Neural cell (in vitro differentiated cells): ENCODE measurements at regions not wholly inside any gene's neighbourhood (a gene's known extent, or its start where the extent isn't known, plus 50 kb on each side); places are given as distances from the start of the nearest gene placed in this dataset.

Experiments used
- H2AFZ ChIP-seq: fragments of 200-600, 300-800 bp; sonication (generic), shearing (Covaris generic); 2 replicates; pipeline ENCODE4 v1.6.0; 2014; ENCODE audit warnings: low read depth, mild to moderate bottlenecking, antibody characterized with exemption, low read length, moderate library complexity
- H3F3A ChIP-seq: fragments of 200-600 bp; shearing (Covaris generic); 2 replicates; pipeline ENCODE4 v1.6.1; 2016; ENCODE audit warnings: mild to moderate bottlenecking, moderate library complexity, mixed read lengths, antibody characterized with exemption, low read length; ENCODE audit not compliant: insufficient read depth, poor library complexity, severe bottlenecking
- H3K27ac ChIP-seq: fragments of 200-600, 300-800 bp; sonication (generic), shearing (Covaris generic); 2 replicates; pipeline ENCODE4 v1.5.1; 2014; ENCODE audit warnings: mild to moderate bottlenecking, low read length, moderate library complexity
- H3K27me3 ChIP-seq: fragments of 300-800, 200-600 bp; sonication (generic), shearing (Covaris generic); 2 replicates; pipeline ENCODE4 v1.6.0; 2014; ENCODE audit warnings: mild to moderate bottlenecking, low read depth, low read length, moderate library complexity; ENCODE audit not compliant: insufficient read depth
- H3K36me3 ChIP-seq: fragments of 300-800, 200-600 bp; sonication (generic), shearing (Covaris generic); 2 replicates; pipeline ENCODE4 v1.5.1; 2014; ENCODE audit warnings: mild to moderate bottlenecking, antibody characterized with exemption, low read length, moderate library complexity; ENCODE audit not compliant: insufficient read depth
- H3K4me2 ChIP-seq: fragments of 300-800, 200-600 bp; sonication (generic), shearing (Covaris generic); 2 replicates; pipeline ENCODE4 v1.6.0; 2014; ENCODE audit warnings: mild to moderate bottlenecking, low read length
- H3K4me3 ChIP-seq: fragments of 300-800, 200-600 bp; sonication (generic), shearing (Covaris generic); 2 replicates; pipeline ENCODE4 v1.5.1; 2014; ENCODE audit warnings: mild to moderate bottlenecking, low read length, moderate library complexity
- H3K79me2 ChIP-seq: fragments of 200-600 bp; shearing (Covaris generic); replicated peaks from 2 replicates; pipeline ENCODE4 v1.6.0; 2014; ENCODE audit warnings: mild to moderate bottlenecking, low read length, moderate library complexity; ENCODE audit not compliant: insufficient read depth
- H3K9ac ChIP-seq: fragments of 300-800, 200-600 bp; sonication (generic), shearing (Covaris generic); 2 replicates; pipeline ENCODE4 v1.6.1; 2016; ENCODE audit warnings: mild to moderate bottlenecking, low read length, mixed read lengths
- H3K9me2 ChIP-seq: fragments of 200-600 bp; shearing (Covaris generic); 2 replicates; pipeline ENCODE4 v1.6.1; 2016; ENCODE audit warnings: mild to moderate bottlenecking, low read length, mixed read lengths; ENCODE audit not compliant: insufficient read depth
- H3K9me3 ChIP-seq: fragments of 200-600, 300-800 bp; sonication (generic), shearing (Covaris generic); 2 replicates; pipeline ENCODE4 v1.6.1; 2016; ENCODE audit warnings: mild to moderate bottlenecking, mixed run types, low read length, moderate library complexity, mixed read lengths
- H4K20me1 ChIP-seq: fragments of 200-600 bp; shearing (Covaris generic); 2 replicates; pipeline ENCODE4 v1.6.1; 2016; ENCODE audit warnings: mild to moderate bottlenecking, mixed run types; ENCODE audit not compliant: insufficient read depth
- EP300 ChIP-seq: fragments of 450-650 bp; conservative IDR thresholded peaks from 2 replicates; pipeline ENCODE4 v1.6.1; 2014; ENCODE audit warnings: antibody characterized with exemption, mild to moderate bottlenecking, moderate library complexity; ENCODE audit not compliant: poor library complexity, severe bottlenecking
- EZH2 ChIP-seq: fragments of 200-600, 300-800 bp; shearing (Covaris generic), sonication (generic); IDR thresholded peaks from 2 replicates; pipeline ENCODE4 v1.6.1; 2014; ENCODE audit warnings: antibody characterized with exemption, low read length, borderline replicate concordance, mild to moderate bottlenecking; ENCODE audit not compliant: insufficient read depth, poor library complexity, severe bottlenecking
- MXI1 ChIP-seq: fragments of 450-650 bp; conservative IDR thresholded peaks from 2 replicates; pipeline ENCODE4 v1.6.1; 2014; ENCODE audit warnings: antibody characterized with exemption, mild to moderate bottlenecking; ENCODE audit not compliant: poor library complexity, severe bottlenecking
- POLR2AphosphoS5 ChIP-seq: IDR thresholded peaks from 2 replicates; pipeline ENCODE4 v1.6.1; 2012
- RAD21 ChIP-seq: fragments of 450-650 bp; conservative IDR thresholded peaks from 2 replicates; pipeline ENCODE4 v1.6.1; 2014; ENCODE audit warnings: antibody characterized with exemption, mild to moderate bottlenecking, moderate library complexity
- SMC3 ChIP-seq: fragments of 450-650 bp; conservative IDR thresholded peaks from 2 replicates; pipeline ENCODE4 v1.6.1; 2014; ENCODE audit warnings: antibody characterized with exemption, mild to moderate bottlenecking, moderate library complexity; ENCODE audit not compliant: poor library complexity
- TAF1 ChIP-seq: IDR thresholded peaks from 2 replicates; pipeline ENCODE4 v1.6.1; 2012; ENCODE audit warnings: low read depth
- TF ChIP-seq, protein P1 (sequence below): IDR thresholded peaks from 2 replicates; pipeline ENCODE4 v1.6.1; 2012; ENCODE audit warnings: borderline replicate concordance
- TF ChIP-seq, protein P2 (sequence below): fragments of 450-650 bp; IDR thresholded peaks from 2 replicates; pipeline ENCODE4 v1.5.1; 2014; ENCODE audit warnings: antibody characterized with exemption, mild to moderate bottlenecking, moderate library complexity; ENCODE audit not compliant: poor library complexity, severe bottlenecking

DNA sequence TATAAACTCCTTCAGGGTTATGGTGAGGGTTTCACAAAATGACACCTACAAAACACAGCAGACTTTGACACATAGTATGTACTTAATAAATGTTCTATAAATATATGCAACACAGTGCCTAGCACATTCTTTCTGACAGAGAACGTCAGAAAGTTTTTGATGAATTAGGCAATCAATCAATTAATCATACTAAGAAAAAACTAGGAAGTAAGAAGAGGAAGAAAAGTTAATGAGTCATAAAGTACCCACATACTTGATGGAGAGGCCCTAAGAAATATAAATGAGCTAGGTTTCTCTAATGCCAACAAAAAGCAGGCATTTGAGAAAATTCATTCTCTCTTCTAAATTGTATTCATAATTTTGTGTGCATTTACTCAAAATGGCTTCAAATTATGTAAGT, 192.7 kb upstream of the VWC2 start:
- Histone ChIP-seq H3K27ac (no peak overlapping the region), H2AFZ (no peak overlapping the region), H3K4me2 (no peak overlapping the region), H3K9me3 (no peaks in the 10 kb centered on the region), H3K9ac (no peak overlapping the region), H3K4me3 (no peak overlapping the region), H4K20me1 (no peaks in the 10 kb centered on the region), H3K9me2 (no peaks in the 10 kb centered on the region), H3K27me3 (no peaks in the 10 kb centered on the region), H3K79me2 (no peaks in the 10 kb centered on the region), H3F3A (no peaks in the 10 kb centered on the region), H3K36me3 (no peaks in the 10 kb centered on the region)
- TF ChIP-seq RAD21 (no peak), SMC3 (no peak), EP300 (no peak), TAF1 (no peak), MXI1 (no peak), POLR2AphosphoS5 (no peak)
- TF ChIP-seq, protein P1, sequence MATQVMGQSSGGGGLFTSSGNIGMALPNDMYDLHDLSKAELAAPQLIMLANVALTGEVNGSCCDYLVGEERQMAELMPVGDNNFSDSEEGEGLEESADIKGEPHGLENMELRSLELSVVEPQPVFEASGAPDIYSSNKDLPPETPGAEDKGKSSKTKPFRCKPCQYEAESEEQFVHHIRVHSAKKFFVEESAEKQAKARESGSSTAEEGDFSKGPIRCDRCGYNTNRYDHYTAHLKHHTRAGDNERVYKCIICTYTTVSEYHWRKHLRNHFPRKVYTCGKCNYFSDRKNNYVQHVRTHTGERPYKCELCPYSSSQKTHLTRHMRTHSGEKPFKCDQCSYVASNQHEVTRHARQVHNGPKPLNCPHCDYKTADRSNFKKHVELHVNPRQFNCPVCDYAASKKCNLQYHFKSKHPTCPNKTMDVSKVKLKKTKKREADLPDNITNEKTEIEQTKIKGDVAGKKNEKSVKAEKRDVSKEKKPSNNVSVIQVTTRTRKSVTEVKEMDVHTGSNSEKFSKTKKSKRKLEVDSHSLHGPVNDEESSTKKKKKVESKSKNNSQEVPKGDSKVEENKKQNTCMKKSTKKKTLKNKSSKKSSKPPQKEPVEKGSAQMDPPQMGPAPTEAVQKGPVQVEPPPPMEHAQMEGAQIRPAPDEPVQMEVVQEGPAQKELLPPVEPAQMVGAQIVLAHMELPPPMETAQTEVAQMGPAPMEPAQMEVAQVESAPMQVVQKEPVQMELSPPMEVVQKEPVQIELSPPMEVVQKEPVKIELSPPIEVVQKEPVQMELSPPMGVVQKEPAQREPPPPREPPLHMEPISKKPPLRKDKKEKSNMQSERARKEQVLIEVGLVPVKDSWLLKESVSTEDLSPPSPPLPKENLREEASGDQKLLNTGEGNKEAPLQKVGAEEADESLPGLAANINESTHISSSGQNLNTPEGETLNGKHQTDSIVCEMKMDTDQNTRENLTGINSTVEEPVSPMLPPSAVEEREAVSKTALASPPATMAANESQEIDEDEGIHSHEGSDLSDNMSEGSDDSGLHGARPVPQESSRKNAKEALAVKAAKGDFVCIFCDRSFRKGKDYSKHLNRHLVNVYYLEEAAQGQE, result no peak
- TF ChIP-seq, protein P2, sequence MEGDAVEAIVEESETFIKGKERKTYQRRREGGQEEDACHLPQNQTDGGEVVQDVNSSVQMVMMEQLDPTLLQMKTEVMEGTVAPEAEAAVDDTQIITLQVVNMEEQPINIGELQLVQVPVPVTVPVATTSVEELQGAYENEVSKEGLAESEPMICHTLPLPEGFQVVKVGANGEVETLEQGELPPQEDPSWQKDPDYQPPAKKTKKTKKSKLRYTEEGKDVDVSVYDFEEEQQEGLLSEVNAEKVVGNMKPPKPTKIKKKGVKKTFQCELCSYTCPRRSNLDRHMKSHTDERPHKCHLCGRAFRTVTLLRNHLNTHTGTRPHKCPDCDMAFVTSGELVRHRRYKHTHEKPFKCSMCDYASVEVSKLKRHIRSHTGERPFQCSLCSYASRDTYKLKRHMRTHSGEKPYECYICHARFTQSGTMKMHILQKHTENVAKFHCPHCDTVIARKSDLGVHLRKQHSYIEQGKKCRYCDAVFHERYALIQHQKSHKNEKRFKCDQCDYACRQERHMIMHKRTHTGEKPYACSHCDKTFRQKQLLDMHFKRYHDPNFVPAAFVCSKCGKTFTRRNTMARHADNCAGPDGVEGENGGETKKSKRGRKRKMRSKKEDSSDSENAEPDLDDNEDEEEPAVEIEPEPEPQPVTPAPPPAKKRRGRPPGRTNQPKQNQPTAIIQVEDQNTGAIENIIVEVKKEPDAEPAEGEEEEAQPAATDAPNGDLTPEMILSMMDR, result no peak

DNA sequence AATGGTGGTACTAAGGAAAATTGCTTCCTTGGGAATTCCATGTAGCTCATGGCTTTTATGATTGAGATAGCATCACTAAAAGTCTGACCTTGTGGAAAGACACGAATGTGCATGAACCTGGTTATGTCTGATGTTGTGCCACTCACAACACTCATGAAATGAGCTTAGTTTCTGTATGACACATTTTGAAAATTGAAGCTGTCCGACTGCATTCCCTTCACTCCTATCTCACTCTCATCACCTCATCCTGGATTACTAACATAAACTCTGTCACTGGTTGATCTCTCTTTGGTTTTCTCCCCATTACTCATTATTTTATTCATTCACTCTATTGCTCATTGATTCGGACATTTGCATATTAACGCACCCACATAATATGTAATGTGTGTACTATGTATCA, 190.0 kb upstream of the VWC2 start:
- H2AFZ ChIP-seq, result no peak overlapping the region
- no peak overlapping the region for H3K4me3 ChIP-seq
- no peaks in the 10 kb centered on the region for H3K79me2 ChIP-seq
- no peaks in the 10 kb centered on the region for H3K27me3 ChIP-seq
- H3K27ac ChIP-seq, result no peak overlapping the region
- no peaks in the 10 kb centered on the region for H4K20me1 ChIP-seq
- H3K9ac ChIP-seq, result no peak overlapping the region
- H3K9me3 ChIP-seq, result no peaks in the 10 kb centered on the region
- H3K4me2 ChIP-seq, result no peak overlapping the region
- TF ChIP-seq RAD21 (no peak), EP300 (no peak)
- H3F3A ChIP-seq, result no peaks in the 10 kb centered on the region
- no peaks in the 10 kb centered on the region for H3K9me2 ChIP-seq
- H3K36me3 ChIP-seq, result no peaks in the 10 kb centered on the region

DNA sequence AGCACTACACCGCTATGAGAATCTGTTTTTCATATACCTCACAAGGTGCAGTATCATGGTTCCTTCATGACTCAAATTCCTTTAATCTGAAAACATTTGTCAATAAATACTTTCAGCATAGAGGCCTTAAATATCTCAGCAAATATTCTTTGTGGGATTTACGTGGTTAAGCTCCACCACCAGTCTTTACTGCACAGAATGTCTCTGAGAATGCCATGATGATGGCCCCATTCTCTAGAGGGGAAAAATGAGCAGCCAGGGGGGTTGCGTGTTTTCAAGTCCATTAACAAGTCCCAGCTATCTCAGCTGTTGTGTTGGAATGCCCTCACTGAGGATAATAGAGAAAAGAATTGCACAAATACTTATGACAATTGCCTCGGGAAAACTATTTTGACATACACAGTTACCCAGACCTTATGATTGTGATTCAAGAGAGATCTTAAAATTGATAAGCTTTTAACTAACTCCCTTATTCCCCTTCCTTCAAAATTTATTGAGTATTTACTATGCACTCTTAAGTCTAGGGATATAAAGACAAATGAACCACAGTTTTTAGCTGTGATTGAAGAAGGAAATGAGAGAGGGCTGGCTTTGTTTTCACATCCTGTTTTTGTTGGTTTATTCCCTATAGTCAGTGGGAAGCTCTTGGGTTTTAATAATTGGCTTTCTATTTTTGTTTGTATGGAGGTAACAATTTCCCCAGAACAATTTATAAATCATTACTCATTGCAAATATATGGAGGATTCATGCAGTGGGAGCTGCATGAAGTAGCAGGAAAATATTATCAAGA, 176.5 kb upstream of the VWC2 start:
- Histone ChIP-seq H3K79me2 (no peaks in the 10 kb centered on the region), H3K9me2 (no peaks in the 10 kb centered on the region), H3K4me2 (no peak overlapping the region), H2AFZ (no peak overlapping the region), H3K27ac (no peak overlapping the region), H4K20me1 (no peaks in the 10 kb centered on the region), H3K27me3 (no peaks in the 10 kb centered on the region), H3F3A (no peaks in the 10 kb centered on the region), H3K9ac (no peak overlapping the region), H3K4me3 (no peak overlapping the region), H3K36me3 (no peaks in the 10 kb centered on the region), H3K9me3 (no peaks in the 10 kb centered on the region)
- no peak for TF ChIP-seq MXI1
- TF ChIP-seq EZH2, result no peak
- no peak for TF ChIP-seq SMC3
- TF ChIP-seq, protein P2, result no peak
- no peak for TF ChIP-seq RAD21
